GM18519 (cell line): ENCODE measurements at regions not wholly inside any gene's neighbourhood (a gene's known extent, or its start where the extent isn't known, plus 50 kb on each side); places are given as distances from the start of the nearest gene placed in this dataset.

Experiments used
- ATAC-seq: cut with Tn5 transposase; IDR thresholded peaks from one replicate; pipeline ENCODE4 v1.9.1; 2021; ENCODE audit warnings: mild to moderate bottlenecking, moderate library complexity; ENCODE audit not compliant: unreplicated experiment, low FRiP score

- no peak for ATAC-seq
Observed at GRCh38 chr4:38189445-38189844, 229.2 kb downstream of the PTTG2 start.

GRCh38 chr4:38190717-38191178 is 230.6 kb downstream of the PTTG2 start:
- ATAC-seq: no peak

GRCh38 chr4:38192516-38192915 is 232.3 kb downstream of the PTTG2 start:
- ATAC-seq: no peak

- ATAC-seq: no peak
Observed at GRCh38 chr4:38193236-38193863, 233.2 kb downstream of the PTTG2 start.

GRCh38 chr4:38194047-38194602 is 233.9 kb downstream of the PTTG2 start:
- ATAC-seq: no peak

- no peak for ATAC-seq
Observed at GRCh38 chr4:38195486-38195885, 235.3 kb downstream of the PTTG2 start.

- no peak for ATAC-seq
Observed at GRCh38 chr4:38195911-38196310, 235.7 kb downstream of the PTTG2 start.

- ATAC-seq: no peak
Observed at GRCh38 chr4:38202242-38202641, 242.0 kb downstream of the PTTG2 start.

- ATAC-seq: no peak
Observed at GRCh38 chr4:38203609-38204008, 243.4 kb downstream of the PTTG2 start.

- ATAC-seq: no peak
Observed at GRCh38 chr4:38204339-38205035, 244.3 kb downstream of the PTTG2 start.

- no peak for ATAC-seq
Observed at GRCh38 chr4:38205261-38205660, 245.1 kb downstream of the PTTG2 start.

- ATAC-seq: no peak
Observed at GRCh38 chr4:38207110-38207457, 246.9 kb downstream of the PTTG2 start.

- ATAC-seq: no peak
Observed at GRCh38 chr4:38209654-38210053, 249.5 kb downstream of the PTTG2 start.

- ATAC-seq: no peak
Observed at GRCh38 chr4:38210396-38211114, 250.4 kb downstream of the PTTG2 start.

- no peak for ATAC-seq
Observed at GRCh38 chr4:38211885-38212284, 251.7 kb downstream of the PTTG2 start.

GRCh38 chr4:38213083-38213805 is 253.0 kb downstream of the PTTG2 start:
- ATAC-seq: no peak

GRCh38 chr4:38222892-38223291 is 262.7 kb downstream of the PTTG2 start:
- ATAC-seq: no peak

- ATAC-seq: no peak
Observed at GRCh38 chr4:38223306-38223705, 263.1 kb downstream of the PTTG2 start.

GRCh38 chr4:38223782-38224236 is 263.6 kb downstream of the PTTG2 start:
- no peak for ATAC-seq

GRCh38 chr4:38224850-38225249 is 264.7 kb downstream of the PTTG2 start:
- ATAC-seq: no peak

GRCh38 chr4:38226170-38226569 is 266.0 kb downstream of the PTTG2 start:
- no peak for ATAC-seq
